SU-DHL-6 (cell line): ENCODE measurements at regions not wholly inside any gene's neighbourhood (a gene's known extent, or its start where the extent isn't known, plus 50 kb on each side); places are given as distances from the start of the nearest gene placed in this dataset.

Source experiments
- CTCF ChIP-seq: fragments of 200-600 bp; sonication (generic); IDR thresholded peaks from one replicate; pipeline ENCODE4 v1.5.1; 2017; ENCODE audit warnings: antibody characterized with exemption, mild to moderate bottlenecking, low read length, moderate library complexity; ENCODE audit not compliant: insufficient read depth, poor library complexity, severe bottlenecking
- EZH2phosphoT487 ChIP-seq: fragments of 200-600 bp; sonication (generic), shearing (Covaris generic); conservative IDR thresholded peaks from 2 replicates; pipeline ENCODE4 v1.6.1; 2018; ENCODE audit warnings: mild to moderate bottlenecking, antibody characterized with exemption, low read length, moderate library complexity, mixed read lengths

GRCh38 chr2:215888680-215889079 lies 124.7 kb downstream of the MREG start:
- no peak for TF ChIP-seq CTCF
- TF ChIP-seq EZH2phosphoT487: no peak
